ENCODE measurements at regions not wholly inside any gene's neighbourhood (a gene's known extent, or its start where the extent isn't known, plus 50 kb on each side); places are given as distances from the start of the nearest gene placed in this dataset.

- no peak for DNase-seq
- Histone ChIP-seq H3K9me3 (no peaks in the 10 kb centered on the region), H3K36me3 (no peaks in the 10 kb centered on the region), H3K27ac (no peak overlapping the region), H3K4me1 (peaks cover 0 to 2% (median 0%) of the 10 kb centered on the region in 4 donors), H3K27me3 (no peaks in the 10 kb centered on the region), H3K4me3 (no peak overlapping the region)
- intact Hi-C loops (cut with DNase I; ENCODE audit: low total_unique reads): no loop called here
- TF ChIP-seq, protein P1, sequence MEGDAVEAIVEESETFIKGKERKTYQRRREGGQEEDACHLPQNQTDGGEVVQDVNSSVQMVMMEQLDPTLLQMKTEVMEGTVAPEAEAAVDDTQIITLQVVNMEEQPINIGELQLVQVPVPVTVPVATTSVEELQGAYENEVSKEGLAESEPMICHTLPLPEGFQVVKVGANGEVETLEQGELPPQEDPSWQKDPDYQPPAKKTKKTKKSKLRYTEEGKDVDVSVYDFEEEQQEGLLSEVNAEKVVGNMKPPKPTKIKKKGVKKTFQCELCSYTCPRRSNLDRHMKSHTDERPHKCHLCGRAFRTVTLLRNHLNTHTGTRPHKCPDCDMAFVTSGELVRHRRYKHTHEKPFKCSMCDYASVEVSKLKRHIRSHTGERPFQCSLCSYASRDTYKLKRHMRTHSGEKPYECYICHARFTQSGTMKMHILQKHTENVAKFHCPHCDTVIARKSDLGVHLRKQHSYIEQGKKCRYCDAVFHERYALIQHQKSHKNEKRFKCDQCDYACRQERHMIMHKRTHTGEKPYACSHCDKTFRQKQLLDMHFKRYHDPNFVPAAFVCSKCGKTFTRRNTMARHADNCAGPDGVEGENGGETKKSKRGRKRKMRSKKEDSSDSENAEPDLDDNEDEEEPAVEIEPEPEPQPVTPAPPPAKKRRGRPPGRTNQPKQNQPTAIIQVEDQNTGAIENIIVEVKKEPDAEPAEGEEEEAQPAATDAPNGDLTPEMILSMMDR (IDR thresholded peaks at IDR 0.05): no peak
Measured at GRCh38 chr1:224540535-224540934, 75.6 kb upstream of the CNIH3 start.

DNA sequence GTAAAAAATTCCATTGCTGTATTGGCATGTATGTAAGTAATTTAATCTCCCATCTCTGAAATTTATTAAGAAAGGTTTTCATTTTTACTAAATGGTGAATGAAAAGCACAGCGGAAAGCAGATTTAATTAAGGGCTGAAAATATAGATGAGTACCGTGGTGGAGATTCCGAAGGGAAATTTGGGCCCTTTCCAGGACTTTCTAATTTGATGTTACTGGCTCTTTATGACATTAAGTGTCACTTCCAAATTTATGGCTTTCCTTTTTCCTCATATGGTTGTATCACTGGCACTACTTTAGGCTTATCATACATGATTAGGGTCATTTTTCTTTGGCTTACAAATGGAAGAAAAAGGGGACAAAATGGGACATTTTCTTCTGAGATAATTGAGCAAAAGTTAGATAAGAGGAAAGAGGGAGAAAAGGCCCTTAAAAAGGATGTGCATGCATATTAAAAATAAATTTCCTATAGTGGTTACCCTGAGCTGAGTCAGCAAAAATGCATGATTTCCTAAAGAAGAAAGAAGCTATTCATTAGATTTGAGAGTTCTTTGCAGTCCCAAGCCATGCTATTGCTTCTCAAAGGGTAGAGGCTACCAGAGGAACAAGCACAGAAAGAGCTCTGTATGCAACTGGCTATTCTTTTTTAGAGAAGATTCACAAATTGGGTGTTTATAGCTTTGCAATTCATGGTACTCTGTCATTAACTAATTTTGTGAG lies 74.9 kb upstream of the CNIH3 start:
- H3K4me3 ChIP-seq: no peak overlapping the region
- no peak for DNase-seq
- H3K36me3 ChIP-seq: no peaks in the 10 kb centered on the region
- H3K9me3 ChIP-seq: no peaks in the 10 kb centered on the region
- peaks cover 0 to 2% (median 0%) of the 10 kb centered on the region in 4 donors for H3K4me1 ChIP-seq
- no peaks in the 10 kb centered on the region for H3K27me3 ChIP-seq
- intact Hi-C loops (cut with DNase I; ENCODE audit: low total_unique reads): no loop called here
- TF ChIP-seq, protein P1 (IDR thresholded peaks at IDR 0.05): no peak
- no peak overlapping the region for H3K27ac ChIP-seq

- intact Hi-C loops (cut with DNase I; ENCODE audit: low total_unique reads): no loop called here
- H3K27ac ChIP-seq: no peak overlapping the region
- H3K4me1 ChIP-seq: peaks cover 0 to 2% (median 0%) of the 10 kb centered on the region in 4 donors
- H3K9me3 ChIP-seq: no peaks in the 10 kb centered on the region
- no peaks in the 10 kb centered on the region for H3K36me3 ChIP-seq
- H3K27me3 ChIP-seq: no peaks in the 10 kb centered on the region
- TF ChIP-seq, protein P1 (IDR thresholded peaks at IDR 0.05): no peak
- H3K4me3 ChIP-seq: no peak overlapping the region
- DNase-seq: no peak
Measured at GRCh38 chr1:224541901-224542630, 74.1 kb upstream of the CNIH3 start.

DNA sequence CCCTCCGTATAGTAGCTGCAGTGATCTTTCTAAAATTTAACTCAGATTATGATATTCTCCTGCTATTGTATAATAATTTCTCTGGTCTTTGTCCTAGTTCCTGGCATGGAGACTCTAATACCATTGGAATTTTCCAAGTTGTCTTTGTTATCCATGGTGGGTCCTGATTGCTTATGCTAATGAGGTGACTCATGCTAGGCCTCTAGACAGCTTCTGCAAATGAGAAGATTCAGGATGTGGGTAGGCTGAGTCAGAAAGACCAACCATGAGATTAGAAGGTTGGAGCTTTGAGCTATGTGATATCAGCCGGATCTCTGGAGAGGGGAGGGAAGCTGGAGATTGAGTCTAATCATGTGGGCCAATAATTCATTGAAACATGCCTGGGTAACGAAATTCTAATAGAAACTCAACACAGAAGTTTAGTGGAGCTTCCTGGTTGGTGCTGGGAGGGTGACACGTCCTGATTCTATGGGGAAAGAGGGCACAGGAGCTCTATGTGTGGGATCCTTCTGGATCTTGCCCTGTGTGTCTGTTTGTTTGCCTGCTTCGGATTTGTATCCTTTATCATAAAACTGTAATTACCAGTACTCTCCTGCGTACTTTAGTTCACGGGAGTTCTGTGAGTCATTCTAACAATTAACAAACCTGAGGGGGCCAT lies 73.2 kb upstream of the CNIH3 start:
- TF ChIP-seq, protein P1 (IDR thresholded peaks at IDR 0.05): no peak

GRCh38 chr1:224543453-224543852 lies 72.7 kb upstream of the CNIH3 start:
- Histone ChIP-seq H3K36me3 (no peaks in the 10 kb centered on the region), H3K27me3 (no peaks in the 10 kb centered on the region)
- no peak for DNase-seq

More for the DNA sequence above, 73.2 kb upstream of the CNIH3 start:
- H3K27me3 ChIP-seq: no peaks in the 10 kb centered on the region
- H3K27ac ChIP-seq: no peak overlapping the region
- intact Hi-C loops (cut with DNase I; ENCODE audit: low total_unique reads): no loop called here
- no peak for DNase-seq
- H3K36me3 ChIP-seq: no peaks in the 10 kb centered on the region
- H3K4me1 ChIP-seq: peaks cover 0 to 2% (median 0%) of the 10 kb centered on the region in 4 donors
- H3K9me3 ChIP-seq: no peaks in the 10 kb centered on the region
- H3K4me3 ChIP-seq: no peak overlapping the region

More at GRCh38 chr1:224543453-224543852, 72.7 kb upstream of the CNIH3 start:
- Histone ChIP-seq H3K4me3 (no peak overlapping the region), H3K4me1 (peaks cover 0 to 2% (median 0%) of the 10 kb centered on the region in 4 donors), H3K27ac (no peak overlapping the region), H3K9me3 (no peaks in the 10 kb centered on the region)
- TF ChIP-seq, protein P1 (IDR thresholded peaks at IDR 0.05): no peak
- intact Hi-C loops (cut with DNase I; ENCODE audit: low total_unique reads): no loop called here
